ENCODE measurements at regions not wholly inside any gene's neighbourhood (a gene's known extent, or its start where the extent isn't known, plus 50 kb on each side); places are given as distances from the start of the nearest gene placed in this dataset.

DNA sequence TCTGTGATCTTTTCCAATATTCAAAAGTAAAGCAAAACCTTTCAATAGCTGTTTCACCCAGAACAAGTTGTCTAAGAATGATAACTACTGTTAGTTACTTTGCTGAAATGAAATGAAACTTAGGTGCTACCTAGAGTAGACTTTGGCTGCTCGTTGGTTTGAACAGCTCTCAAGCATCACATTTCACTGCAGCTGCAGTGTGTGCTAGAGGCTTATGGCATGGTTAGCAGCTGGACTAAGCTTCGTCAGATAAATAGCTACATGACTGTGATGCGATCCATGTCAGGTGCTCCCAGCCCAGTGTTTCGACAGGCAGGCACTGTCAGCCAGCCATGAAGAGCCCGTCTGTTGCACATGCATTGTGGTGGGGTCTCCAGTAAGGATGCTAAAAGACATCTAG is 201.1 kb downstream of the TFAP2B start:
- TF ChIP-seq CTCF (IDR thresholded peaks at IDR 0.05; ENCODE audit: control insufficient read depth, extremely low read depth, insufficient read depth), result no peak
- no peak for DNase-seq (ENCODE audit: low read depth)
- no peak overlapping the region for H3K4me3 ChIP-seq (ENCODE audit: low read depth, low read length)

DNA sequence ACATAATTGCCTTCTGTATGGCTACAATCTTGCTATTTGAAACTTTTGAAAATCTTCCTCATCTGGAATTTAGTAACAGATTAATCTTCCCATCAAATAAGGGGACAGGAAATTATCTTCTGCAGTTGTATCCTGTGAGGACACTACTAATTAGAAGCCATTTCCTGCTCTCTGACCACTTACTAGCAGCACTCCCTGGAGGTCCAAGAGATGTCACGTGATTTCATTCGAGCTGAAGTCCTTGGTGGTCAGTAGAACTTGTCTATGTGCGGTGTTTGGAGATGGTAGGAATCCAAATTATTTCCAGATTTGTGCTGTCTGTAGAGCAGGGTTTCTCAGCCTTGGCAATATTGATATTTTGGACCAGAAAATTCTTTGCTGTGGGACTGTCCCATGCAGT is 202.5 kb downstream of the TFAP2B start:
- no peak overlapping the region for H3K4me3 ChIP-seq (ENCODE audit: low read depth, low read length)
- no peak for TF ChIP-seq CTCF (IDR thresholded peaks at IDR 0.05; ENCODE audit: control insufficient read depth, extremely low read depth, insufficient read depth)
- no peak for DNase-seq (ENCODE audit: low read depth)

DNA sequence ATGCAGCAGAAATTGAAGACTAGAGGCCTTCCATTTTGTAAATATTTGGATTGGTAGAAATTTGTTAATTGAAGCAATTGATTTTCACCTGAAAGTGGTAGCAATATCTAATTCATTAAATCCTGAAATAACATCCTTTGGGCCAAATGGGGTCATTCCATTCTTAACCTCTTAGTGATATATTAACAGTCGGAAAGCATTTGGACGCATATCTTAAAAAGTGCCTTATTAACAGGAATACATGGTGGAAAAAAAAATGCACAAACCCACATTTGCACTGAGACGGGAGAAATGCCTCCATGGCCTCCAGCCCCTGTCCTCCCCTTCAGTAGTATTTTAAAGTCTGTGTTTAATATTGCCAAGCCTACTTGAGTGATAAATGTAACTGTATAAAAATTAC is 205.5 kb downstream of the TFAP2B start:
- TF ChIP-seq CTCF (IDR thresholded peaks at IDR 0.05; ENCODE audit: control insufficient read depth, extremely low read depth, insufficient read depth), result no peak
- no peak overlapping the region for H3K4me3 ChIP-seq (ENCODE audit: low read depth, low read length)
- DNase-seq (ENCODE audit: low read depth), result no peak

- no peak overlapping the region for H3K4me3 ChIP-seq (ENCODE audit: low read depth, low read length)
- no peak for DNase-seq (ENCODE audit: low read depth)
- TF ChIP-seq CTCF (IDR thresholded peaks at IDR 0.05; ENCODE audit: control insufficient read depth, extremely low read depth, insufficient read depth), result no peak
Observed at GRCh38 chr6:51025082-51025777, 206.6 kb downstream of the TFAP2B start.

GRCh38 chr6:51027283-51028065 is 208.8 kb downstream of the TFAP2B start:
- TF ChIP-seq CTCF (IDR thresholded peaks at IDR 0.05; ENCODE audit: control insufficient read depth, extremely low read depth, insufficient read depth), result no peak
- no peak overlapping the region for H3K4me3 ChIP-seq (ENCODE audit: low read depth, low read length)
- no peak for DNase-seq (ENCODE audit: low read depth)

GRCh38 chr6:51028276-51028675 is 209.6 kb downstream of the TFAP2B start:
- H3K4me3 ChIP-seq (ENCODE audit: low read depth, low read length), result no peak overlapping the region
- no peak for DNase-seq (ENCODE audit: low read depth)

More at GRCh38 chr6:51028276-51028675, 209.6 kb downstream of the TFAP2B start:
- no peak for TF ChIP-seq CTCF (IDR thresholded peaks at IDR 0.05; ENCODE audit: control insufficient read depth, extremely low read depth, insufficient read depth)
